GM03348 (cell line): ENCODE measurements at regions not wholly inside any gene's neighbourhood (a gene's known extent, or its start where the extent isn't known, plus 50 kb on each side); places are given as distances from the start of the nearest gene placed in this dataset.

ENCODE experiments used
- DNase-seq: peaks from one replicate; pipeline ENCODE4 v3.0.0; 2012; ENCODE audit warnings: low spot score

DNA sequence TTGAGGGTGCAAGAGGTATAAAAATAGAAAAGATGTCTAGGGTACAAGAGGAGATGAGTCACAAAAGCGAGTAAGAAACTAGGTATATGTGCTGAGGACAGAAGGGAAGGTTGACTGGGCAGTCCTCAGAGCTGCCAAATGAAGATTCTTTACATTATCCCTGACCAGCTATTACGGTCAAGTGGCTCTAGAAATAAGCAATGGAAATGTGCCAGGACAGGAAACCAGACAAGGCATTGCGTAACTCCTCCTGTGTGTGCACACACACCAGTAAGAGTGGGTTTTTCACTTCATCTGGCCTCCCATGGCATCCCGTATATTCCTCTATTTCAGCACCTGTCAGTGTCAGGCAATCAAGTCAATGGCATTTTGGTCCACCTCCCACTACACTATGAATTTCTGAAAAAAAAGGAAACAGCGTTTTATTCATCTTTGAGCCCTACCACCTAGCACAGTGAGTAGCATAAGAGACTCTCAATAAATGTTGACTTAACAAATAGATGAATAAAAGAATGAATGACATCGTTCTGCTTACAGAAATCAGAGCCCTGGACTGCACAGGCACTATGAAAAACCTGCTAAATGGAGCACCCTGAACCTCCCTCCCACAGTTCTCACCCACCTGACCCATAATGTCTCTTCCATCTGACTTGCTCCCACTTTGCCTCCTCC is 62.6 kb upstream of the KLF3 start:
- no peak for DNase-seq

DNA sequence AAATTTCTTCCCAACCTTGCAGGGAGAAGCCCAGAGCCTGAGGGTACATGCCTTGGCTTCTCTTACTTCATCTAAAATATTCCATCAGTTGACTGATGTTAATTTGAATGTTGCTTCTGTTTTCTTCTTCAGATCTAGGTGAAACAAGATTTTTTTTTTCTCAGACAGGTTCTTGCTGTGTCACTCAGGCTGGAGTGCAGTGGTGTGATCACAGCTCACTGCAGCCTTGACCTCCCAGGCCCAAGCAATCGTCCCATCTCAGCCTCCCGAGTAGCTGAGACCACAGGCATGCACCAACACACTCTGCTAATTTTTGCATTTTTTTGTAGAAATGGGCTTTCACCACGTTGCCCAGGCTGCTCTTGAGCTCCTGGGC is 62.1 kb upstream of the KLF3 start:
- no peak for DNase-seq

DNA sequence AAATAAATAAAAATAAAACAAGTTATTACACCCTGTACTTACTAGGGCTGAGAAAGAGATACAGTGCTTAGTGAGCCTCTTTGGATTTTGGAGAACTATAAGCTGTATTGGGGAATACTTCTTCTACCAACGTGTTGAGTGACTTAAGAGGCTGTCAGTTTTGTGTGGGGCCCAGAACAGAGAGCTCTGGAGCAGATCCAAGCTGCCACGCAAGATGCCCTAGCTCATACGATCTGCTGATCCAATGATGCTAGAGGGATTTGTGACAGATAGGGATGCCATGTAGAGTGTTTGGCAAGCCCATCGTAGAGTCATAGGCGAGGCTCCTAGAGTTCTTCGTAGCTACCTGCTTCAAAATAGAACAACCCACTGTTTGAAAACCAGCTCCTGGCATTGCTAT is 60.3 kb upstream of the KLF3 start:
- no peak for DNase-seq

DNA sequence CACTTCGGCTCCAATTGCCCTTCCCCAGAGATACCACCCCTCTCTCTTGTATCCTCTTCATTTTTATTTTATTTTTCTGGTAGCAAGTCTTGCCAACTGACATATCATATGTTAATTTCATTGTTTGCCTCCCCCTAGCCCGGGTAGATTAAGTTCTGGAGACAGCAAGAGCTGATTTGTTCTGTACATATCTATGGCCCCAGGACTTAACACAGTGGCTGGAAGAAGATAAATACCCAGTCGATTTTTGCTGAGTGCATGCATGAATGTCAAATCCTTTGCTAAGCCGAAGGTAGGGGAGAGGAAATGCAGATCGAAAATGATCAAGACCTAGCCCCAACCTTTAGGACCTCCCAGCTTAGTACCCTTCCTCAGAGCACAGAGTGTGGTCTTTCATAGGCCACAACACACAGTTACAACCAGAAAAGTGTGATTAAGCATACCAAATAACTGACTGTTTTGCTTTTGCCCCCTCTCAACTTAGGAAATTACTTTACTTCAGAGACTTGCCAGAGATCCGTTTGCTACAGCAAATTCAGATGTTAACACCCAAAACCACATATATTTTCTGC is 58.7 kb upstream of the KLF3 start:
- DNase-seq, result no peak

DNA sequence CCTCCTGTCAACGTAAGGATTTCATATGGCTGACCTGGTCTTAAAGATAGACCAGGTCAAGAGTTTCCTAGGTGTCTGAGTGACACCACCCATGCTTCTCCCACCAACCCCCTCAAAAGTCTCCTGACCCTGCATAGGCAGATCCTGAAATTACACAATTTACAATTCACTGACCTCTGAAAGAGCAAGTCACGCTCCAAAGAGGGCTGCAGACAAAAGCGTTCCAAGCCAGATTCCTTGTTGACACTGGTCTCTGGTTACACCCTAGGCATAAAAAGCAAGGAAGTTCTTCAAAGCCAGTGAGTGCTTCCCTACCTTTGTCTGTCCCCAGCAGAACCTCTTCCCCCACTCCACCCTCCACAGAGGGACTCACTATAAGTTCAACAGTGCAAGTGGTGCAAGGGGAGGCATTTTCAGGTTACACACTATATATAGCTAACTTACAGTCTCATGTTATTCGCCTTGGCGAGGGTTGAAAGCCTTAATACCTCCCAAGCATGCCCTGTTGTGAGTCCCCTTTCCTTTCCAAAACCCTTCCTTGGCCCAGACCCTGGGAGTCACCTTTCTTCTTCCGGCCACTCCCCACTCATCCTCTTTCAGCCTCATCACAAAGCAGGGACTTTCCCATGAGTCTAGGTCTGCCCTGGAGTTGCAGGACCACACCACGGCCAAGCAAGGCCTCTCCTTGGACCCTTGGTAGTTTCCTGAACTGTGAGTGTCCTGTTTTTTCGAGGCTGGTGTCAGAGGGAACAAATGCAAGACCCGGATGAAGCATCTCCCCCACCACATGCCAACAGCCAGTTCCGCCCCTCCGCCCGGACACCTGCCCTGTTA is 58.0 kb upstream of the KLF3 start:
- no peak for DNase-seq

DNA sequence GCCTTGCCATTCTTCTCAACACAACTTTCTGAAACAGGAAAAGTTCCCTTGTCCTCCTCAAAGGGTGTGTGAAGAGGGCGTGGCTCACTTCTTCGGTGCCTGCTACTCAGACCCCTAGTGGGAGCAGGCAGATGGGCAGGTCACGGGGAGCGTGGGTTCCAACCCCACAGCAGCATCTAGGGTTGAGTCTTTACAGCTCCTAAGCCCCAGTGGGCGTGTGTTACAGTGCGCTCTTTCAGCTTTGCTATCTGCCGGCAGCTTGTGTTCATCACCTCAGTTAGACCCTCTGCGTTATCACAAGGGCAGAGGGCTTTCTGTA is 57.5 kb upstream of the KLF3 start:
- no peak for DNase-seq

DNA sequence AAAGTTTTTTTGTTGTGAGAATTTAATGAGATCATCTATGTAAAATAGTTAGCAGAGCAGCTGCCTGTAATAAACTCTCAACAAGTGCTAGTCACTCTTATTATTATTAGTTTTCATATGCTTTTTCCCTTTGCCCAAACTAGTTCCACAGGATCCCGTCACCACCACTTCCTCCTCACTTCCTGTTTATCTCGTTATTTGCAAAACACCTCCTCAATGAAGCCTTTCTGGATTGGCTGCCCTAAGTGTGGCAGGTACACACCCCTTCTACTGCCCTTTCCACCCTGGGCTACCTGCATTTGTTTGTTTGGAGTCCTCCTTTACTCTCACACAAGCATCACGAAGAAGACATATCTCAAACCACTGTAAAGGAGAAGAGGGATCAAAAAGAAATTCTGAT is 54.4 kb upstream of the KLF3 start:
- no peak for DNase-seq

DNA sequence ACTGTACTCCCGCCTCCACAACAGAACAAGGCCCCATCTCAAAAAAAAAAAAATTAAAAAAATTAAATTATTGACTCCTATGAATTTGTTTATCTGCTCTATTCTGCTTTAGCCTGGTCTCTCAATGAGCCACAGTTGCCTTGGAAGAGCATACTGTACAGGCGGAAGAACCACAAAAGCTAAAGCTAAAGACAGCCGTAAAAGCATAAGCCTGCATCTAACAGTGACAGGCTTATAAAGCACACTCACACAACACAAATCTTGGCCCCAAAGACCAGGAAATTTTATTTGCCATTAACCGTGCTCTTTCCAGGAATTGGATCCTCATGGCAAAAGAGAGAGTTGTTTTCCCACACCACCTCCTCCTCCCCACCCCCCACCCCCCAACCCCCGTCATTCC is 53.5 kb upstream of the KLF3 start:
- no peak for DNase-seq

DNA sequence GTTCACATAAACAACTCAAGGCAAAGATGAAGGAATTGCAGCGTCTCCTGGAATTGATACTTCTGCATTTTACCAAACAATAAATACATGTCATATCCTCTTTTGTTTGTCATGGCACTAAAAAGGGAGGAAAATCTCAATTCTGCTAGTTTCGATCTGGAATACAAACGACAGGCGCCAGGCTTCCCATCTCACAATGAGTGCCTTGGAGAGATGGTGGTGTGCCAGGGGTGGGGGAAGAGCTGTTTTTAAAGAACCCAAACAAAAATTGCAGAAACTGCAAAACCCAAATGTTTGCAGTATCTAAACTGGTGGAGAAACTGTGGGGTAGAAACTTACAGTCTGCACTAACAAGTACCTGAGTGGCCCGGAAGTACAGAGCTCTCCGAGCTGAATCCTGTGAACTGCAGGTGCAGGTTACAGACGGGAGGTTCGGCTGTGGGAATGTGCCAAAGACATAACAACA is 53.0 kb upstream of the KLF3 start:
- DNase-seq, result no peak

DNA sequence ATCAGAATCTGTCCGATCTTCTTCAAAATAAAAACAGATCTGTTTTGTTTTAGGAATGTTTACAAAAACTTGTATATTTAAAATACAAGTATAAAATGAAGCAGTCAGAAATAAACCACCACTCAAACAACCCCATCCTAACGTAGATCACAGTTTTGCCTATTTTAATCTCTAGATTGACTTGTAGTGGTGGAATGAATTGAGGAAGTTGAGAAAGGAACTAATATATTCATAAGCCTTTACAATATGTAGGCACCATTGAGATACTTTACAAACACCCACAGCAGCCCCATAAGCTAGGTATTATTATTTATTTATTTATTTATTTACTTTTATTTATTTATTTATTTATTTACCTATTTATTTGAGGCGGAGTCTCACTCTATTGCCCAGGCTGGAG is 52.3 kb upstream of the KLF3 start:
- no peak for DNase-seq

DNA sequence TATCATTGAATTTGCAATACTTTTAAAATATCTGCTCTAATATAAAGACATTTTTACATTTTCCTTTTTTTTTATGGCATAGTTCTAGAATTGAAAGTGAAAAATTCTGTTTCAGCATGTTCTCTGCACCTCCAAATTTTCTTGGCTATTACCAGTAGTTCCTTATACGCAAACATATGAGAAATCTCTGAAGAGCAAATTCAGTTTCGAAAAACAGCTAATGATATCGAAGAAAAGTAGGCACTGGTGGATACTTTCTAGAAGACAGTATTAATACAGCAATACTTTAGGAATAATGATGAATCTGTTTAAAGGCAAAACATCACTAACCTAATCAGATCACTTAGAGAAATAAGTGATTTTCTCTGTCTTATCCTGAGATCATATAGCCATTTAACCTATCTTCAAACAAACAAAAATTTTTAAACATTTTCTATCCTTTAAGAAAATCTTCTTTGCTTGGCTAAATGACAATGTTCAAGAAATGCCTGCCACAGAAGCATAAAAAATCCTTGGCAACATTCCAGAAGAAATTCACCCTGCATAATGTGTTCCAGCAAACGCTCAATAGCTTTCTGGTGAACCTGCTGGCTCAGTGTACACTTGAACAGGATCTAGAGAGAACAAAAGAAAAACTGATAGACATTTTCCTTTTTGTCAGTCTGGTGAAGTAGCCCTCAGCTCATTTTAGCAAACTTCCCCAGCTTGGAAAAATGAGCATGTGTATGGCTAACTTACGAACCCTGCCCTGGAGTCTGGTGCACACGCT is 51.2 kb upstream of the KLF3 start:
- no peak for DNase-seq
